Sciatic nerve (tissue), 2 donors: ENCODE measurements at regions not wholly inside any gene's neighbourhood (a gene's known extent, or its start where the extent isn't known, plus 50 kb on each side); places are given as distances from the start of the nearest gene placed in this dataset.
A peak's percentile ranks its signal among the peaks of the same experiment; 100 is the strongest.
"Not testable (repeated sequence)": the region's sequence is repeated elsewhere in the genome, so short reads cannot be mapped to it uniquely, and the experiment has no call there.

Experiments
- ATAC-seq: fragments of 200-7000 bp; cut with Tn5 transposase; one replicate; pipeline ENCODE4 v1.9.1; 2020; ENCODE audit warnings: mild to moderate bottlenecking, moderate library complexity
- DNase-seq: peaks from one replicate; pipeline ENCODE4 v3.0.0-alpha.2; 2020; ENCODE audit warnings: low spot score
- intact Hi-C: fragments of 100-400 bp; cut with DNase I; formaldehyde crosslinking; loops from one replicate; pipeline ENCODE4 v1.14.2; 2022
- donor health status: DM: no; HTN: no; CAD: no.
- donor health status: DM: no; HTN: no; CAD: no.

DNA sequence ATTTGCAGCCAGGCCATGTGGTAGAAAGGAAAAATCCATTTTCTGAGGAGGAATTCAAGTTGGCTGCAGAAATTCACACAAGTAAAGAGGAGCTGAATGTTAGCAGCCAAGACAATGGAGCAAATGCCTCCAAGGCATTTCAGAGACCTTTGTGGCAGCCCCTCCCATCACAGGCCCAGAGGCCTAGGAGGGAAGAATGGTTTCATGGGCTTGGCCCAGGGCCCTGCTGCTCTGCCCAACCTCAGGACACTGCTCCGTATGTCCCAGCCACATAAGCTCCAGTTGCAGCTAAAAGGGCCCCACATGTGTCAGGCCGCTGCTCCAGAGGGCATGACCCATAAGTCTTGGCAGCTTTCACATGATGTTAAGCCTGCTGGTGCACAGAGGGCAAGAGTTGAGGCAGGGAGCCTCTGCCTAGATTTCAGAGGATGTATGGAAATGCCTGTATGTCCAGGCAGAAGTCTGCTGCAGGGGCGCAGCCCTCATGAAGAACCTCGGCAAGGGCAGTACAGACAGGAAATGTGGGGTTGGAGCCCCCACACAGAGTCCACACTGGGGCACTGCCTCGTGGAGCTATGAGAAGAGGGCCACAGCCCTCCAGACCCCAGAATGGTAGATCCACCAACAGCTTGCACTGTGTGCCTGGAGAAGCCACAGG is 144.2 kb upstream of the EPB41L4A start:
- intact Hi-C loops = no loop called here
- no peak for ATAC-seq
- no peak for DNase-seq

DNA sequence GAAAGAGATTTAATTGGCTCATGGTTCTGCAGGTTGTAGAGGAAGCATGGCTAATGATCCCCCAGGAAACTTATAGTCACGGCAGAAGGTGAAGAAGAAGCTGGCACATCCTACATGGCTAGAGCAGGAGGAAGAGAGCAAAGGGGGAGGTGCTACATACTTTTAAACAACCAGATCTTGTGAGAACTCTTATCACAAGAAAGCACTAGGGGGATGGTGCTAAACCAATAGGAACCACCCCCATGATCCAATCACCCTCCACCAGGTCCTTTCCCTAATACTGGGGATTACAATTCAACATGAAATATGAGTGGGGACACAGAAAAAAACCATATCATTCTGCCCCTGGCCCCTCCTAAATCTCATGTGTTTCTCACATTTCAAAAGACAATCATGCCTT is 147.2 kb upstream of the EPB41L4A start:
- ATAC-seq = no peak
- intact Hi-C loops = no loop called here
- no peak for DNase-seq

- no peak for DNase-seq
- intact Hi-C loops = no loop called here
- ATAC-seq = no peak
Measured at GRCh38 chr5:112569596-112569995, 150.5 kb upstream of the EPB41L4A start.

- ATAC-seq = no peak
- intact Hi-C loops = no loop called here
- DNase-seq = no peak
Measured at GRCh38 chr5:112570708-112571444, 151.8 kb upstream of the EPB41L4A start.

DNA sequence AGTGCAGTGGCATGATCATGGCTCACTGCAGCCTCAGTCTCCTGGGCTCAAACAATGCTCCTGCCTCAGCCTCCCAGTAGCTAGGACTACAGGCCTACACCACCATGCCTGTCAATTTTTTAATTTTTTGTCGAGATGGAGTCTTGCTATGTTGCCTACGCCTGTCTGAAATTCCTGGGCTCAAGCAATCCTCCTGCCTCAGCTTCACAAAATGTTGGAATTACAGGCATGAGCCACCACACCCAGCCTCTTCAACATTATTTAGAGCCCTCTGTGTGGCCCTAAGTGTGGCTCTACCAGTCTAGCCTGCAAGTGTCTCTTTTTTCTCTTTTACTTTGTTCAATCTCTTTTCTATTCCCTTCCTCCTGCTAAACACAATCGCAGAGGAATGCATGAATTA is 154.4 kb upstream of the EPB41L4A start:
- no peak for ATAC-seq
- no peak for DNase-seq
- intact Hi-C loops = no loop called here

GRCh38 chr5:112574536-112574935 is 155.5 kb upstream of the EPB41L4A start:
- intact Hi-C loops = no loop called here
- ATAC-seq = no peak
- DNase-seq = no peak

DNA sequence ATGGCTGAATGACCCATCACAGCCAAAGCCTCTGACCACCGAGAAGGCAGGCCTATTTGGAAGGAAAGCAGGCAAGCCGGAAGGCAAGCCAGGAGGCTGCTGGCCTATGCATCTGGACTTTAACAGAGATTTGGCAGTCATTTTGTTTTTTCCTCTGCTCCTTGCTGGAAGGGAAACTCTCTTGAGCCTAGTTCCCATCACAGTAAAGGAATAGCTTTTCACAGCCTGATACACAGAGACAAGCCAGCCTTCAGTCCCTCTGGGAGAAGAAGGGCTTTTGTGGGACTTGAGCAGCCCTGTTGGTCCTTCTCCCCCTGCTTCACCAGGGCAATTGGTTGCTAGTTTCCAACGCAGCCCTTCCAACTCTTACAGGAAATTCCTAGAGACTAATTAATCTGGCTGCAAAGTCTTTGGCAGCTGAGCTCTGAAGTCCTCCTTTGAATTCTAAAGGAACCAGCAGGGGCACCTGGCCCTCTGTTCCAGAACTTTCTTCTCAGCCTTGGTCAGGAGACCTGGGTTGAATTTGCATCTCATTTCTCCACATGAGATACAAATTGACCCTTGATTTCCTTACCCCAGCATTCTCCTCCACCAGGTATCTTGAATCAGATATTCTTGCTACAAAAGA is 157.3 kb upstream of the EPB41L4A start:
- ATAC-seq = peak; percentile 41
- no peak for DNase-seq
- intact Hi-C loops = no loop called here

GRCh38 chr5:112579599-112580170 is 158.0 kb upstream of the APC start:
- intact Hi-C loops = no loop called here
- DNase-seq (no peak), ATAC-seq (no peak)

- intact Hi-C loops = no loop called here
Measured at GRCh38 chr5:112581811-112582320, 155.8 kb upstream of the APC start.

GRCh38 chr5:112583166-112583565 is 154.5 kb upstream of the APC start:
- DNase-seq = no peak
- intact Hi-C loops = no loop called here
- ATAC-seq = no peak

More at GRCh38 chr5:112581811-112582320, 155.8 kb upstream of the APC start:
- no peak for ATAC-seq
- DNase-seq = no peak

DNA sequence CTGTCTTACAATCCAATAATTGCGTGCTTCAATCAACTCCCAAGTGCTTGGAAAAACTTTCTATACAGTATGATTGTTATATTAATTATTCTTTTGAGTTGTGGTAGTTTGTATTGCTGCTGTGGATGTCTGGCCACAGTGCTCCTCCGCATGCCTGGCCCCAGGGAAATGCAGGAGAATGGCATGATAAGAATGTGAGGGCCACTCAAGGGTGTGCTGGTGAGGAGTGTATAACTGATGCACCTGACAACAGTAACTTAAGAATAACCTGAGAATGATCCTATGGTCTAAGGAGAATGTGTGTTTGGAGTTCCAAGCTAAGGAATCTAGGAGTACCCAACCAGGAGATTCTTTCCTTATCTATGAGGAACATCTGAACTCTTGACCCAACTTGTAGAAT is 152.9 kb upstream of the APC start:
- DNase-seq (no peak), ATAC-seq (no peak)
- intact Hi-C loops = no loop called here

GRCh38 chr5:112586596-112587062 is 151.1 kb upstream of the APC start:
- intact Hi-C loops = no loop called here
- ATAC-seq = no peak
- no peak for DNase-seq

- intact Hi-C loops, DNase-seq, ATAC-seq: not testable (repeated sequence)
Measured at GRCh38 chr5:112590858-112591257, 146.8 kb upstream of the APC start.

DNA sequence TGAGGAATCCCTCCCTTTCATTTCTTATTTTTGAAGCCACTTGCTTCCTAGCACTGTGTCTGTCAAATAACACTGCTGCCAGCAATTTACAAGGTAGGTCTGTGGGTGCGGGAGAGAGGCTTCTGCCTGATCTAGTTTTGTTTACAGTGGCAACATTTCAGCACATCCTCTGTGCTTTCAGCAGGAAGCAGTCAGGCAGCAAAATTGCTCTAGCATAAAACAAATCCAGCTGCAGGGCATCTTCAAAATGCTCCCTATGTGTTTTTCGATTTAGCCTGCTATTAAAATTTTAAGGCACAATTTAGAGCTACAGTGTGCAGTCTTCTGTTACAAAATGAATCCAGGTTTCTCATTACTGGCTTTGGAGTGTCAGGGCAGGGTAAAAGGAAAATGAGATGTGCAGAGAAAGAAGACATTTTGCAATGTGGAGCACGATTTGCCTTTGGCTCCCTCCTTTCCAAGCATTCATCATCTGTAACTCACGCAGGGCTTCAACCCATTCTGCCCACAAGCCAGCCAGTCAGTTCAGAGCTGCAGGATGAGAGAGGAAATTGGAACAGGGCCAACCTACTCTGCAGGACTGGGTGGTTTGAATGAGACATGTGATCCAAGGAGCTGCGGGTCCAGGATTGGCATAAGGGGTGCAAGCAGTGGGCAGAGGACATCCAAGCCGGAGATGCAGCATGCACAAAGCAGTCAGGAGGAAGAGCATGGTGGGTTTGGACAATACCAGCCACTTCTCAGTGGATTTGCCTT is 143.4 kb upstream of the APC start:
- no peak for DNase-seq
- intact Hi-C loops = no loop called here
- no peak for ATAC-seq

- ATAC-seq (no peak), DNase-seq (no peak)
- intact Hi-C loops = no loop called here
Measured at GRCh38 chr5:112594941-112595340, 142.7 kb upstream of the APC start.

DNA sequence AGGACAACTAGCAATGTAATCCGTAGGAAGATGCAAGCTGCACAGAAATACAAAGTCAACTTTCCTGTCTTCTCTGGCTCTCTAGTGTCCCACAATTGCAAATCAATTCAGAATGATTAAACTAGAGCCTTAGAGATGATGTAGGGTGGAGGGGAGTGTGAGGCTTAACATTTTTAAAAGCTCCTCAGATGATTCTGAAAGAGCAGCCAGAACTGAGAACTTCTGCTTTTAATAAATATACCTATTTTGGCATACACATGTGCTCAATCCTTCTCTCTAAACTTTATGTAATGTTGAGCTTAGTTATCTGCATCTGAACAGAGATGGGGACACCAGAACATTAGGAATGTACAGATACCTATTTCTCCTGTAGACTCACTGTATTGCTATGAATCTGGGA is 139.9 kb upstream of the APC start:
- DNase-seq (no peak), ATAC-seq (no peak)
- intact Hi-C loops = no loop called here

DNA sequence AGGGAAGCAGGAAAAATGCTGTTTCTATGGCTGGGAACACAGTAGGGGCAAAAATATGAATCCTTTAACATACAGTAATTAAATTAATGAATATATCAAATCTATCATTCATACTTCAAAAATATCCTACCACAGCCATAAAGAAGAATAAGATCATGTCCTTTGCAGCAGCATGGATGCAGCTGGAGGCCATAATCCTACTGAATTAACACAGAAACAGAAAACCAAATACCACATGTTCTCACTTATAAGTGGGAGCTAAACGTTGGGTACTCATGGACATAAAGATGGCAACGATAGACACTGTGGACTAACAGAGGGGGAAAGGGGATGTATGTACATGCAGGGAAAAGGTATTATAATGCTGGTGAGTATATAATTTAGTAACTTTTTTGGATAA is 137.2 kb upstream of the APC start:
- ATAC-seq, intact Hi-C loops, DNase-seq: not testable (repeated sequence)

GRCh38 chr5:112604732-112605630 is 132.7 kb upstream of the APC start:
- intact Hi-C loops = no loop called here
- ATAC-seq = no peak
- DNase-seq = no peak
